Subcutaneous abdominal adipose tissue (tissue), 5 donors: ENCODE measurements at regions not wholly inside any gene's neighbourhood (a gene's known extent, or its start where the extent isn't known, plus 50 kb on each side); places are given as distances from the start of the nearest gene placed in this dataset.

Experiments
- H3K27ac ChIP-seq: one replicate; pipeline ENCODE4 v1.7.0; 2013; ENCODE audit warnings: low read depth, mild to moderate bottlenecking, inconsistent platforms, low read length, moderate library complexity
- H3K27me3 ChIP-seq, 5 donors: one replicate each; pipeline ENCODE4 v1.7.0; 2013; ENCODE audit warnings: low read length in 5 of 5, inconsistent platforms in 1 of 5; ENCODE audit not compliant: control insufficient read depth in 5 of 5, insufficient read depth in 4 of 5
- H3K36me3 ChIP-seq, 5 donors: one replicate each; pipeline ENCODE4 v1.7.0; 2013; ENCODE audit warnings: low read length in 5 of 5; ENCODE audit not compliant: control insufficient read depth in 5 of 5, insufficient read depth in 5 of 5
- H3K4me1 ChIP-seq, 5 donors: one replicate each; pipeline ENCODE4 v1.7.0; 2013; ENCODE audit warnings: low read length in 5 of 5, mild to moderate bottlenecking in 3 of 5, moderate library complexity in 1 of 5; ENCODE audit not compliant: control insufficient read depth in 5 of 5, insufficient read depth in 5 of 5
- H3K4me3 ChIP-seq, 5 donors: one replicate each; pipeline ENCODE4 v1.7.0; 2013; ENCODE audit warnings: low read length in 5 of 5, low read depth in 1 of 5
- H3K9ac ChIP-seq, 5 donors: one replicate each; pipeline ENCODE4 v1.7.0; 2013; ENCODE audit warnings: low read length in 5 of 5, mild to moderate bottlenecking in 4 of 5, moderate library complexity in 3 of 5
- H3K9me3 ChIP-seq, 5 donors: one replicate each; pipeline ENCODE4 v1.7.0; 2013; ENCODE audit warnings: low read length in 5 of 5; ENCODE audit not compliant: control insufficient read depth in 5 of 5
- donor health status: healthy.
- donor health status: healthy.
- donor health status: healthy.
- donor health status: healthy.
- donor health status: healthy.

DNA sequence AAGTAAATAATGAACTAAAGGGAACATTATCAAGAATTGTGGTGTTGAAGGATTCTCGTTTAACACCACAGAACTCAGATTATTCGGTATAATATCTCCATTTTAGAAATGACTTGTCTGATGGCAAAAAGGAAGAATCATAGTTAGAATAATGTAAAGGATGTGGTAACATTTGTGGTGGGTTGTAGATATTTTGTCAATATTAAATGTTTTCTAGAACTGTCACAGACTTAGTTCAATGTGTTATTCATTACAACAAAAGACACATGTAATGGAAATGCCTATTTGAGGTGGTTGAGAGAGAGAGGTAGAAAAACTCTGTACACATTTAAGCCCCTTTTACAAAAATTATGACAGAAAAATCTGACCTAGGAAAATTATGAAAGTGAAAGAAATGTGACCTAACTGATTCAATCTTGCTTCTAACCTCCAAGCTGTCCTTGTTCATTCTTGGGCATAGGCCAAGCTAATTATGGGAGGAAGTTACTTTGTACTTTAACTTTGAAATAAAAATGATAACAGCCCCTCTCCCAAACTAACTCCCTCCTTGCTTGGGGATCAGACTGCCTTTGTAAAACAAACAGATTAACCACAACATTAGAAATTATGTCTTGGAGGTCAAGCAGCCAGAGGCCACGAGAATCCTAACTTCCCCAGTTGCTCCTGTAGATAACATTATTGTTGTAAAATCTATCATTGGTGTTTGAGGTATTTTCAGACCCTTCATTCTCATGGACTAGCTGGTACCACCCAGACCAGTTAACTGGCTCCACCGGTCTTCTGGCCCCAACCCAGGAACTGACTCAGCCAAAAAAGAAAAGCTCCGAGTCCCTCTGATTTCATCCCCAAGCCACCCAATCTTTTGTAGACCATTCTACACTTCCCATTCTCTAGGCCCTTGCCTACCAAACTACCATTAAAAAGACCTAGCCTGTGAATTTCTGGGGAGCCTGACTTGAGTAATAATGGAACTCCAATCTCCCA, 1287.8 kb upstream of the CDH8 start:
- Histone ChIP-seq H3K27me3 (no peaks in the 10 kb centered on the region), H3K4me3 (no peak overlapping the region), H3K9me3 (no peaks in the 10 kb centered on the region), H3K36me3 (no peaks in the 10 kb centered on the region), H3K27ac (no peak overlapping the region), H3K9ac (no peak overlapping the region), H3K4me1 (no peaks in the 10 kb centered on the region)

DNA sequence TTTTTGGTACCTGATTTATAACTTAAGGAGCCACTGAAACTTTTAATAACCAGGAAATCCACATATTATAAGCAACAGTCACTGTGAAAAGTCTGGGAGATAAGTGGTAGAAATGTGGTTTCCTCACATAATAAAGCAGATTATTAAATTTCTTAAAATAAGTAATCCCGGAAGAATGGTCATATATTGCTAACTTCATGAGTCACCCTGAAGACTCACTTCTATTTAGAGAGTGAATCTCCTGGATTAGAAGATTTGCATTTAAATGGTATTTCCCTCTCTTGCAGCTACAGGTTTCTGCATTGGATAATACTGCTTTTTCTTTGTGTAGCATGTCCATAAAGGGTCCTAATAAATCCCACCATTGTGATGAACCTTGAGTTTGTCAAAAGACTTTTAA, 1286.8 kb upstream of the CDH8 start:
- Histone ChIP-seq H3K4me3 (no peak overlapping the region), H3K27ac (no peak overlapping the region), H3K36me3 (no peaks in the 10 kb centered on the region), H3K9me3 (no peaks in the 10 kb centered on the region), H3K4me1 (no peaks in the 10 kb centered on the region), H3K9ac (no peak overlapping the region), H3K27me3 (no peaks in the 10 kb centered on the region)

DNA sequence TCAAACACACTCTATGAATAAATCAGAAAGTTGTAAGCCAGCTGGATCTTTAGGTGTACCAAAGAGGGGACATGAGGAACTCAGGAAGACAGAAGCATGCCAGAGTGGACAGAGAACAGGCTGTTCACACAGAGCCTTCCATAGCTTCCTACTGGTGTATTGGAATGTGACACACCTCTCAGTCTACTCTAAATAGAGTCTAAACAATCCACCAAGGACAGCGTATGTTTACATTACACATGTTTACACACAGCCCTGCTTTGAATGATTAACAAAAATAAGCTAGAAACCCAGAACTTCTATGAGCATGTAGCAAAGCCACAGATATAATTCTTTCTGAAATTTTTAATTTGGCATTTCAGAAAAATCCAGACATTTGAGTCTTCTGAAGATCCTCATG, 1279.0 kb upstream of the CDH8 start:
- Histone ChIP-seq H3K27me3 (no peaks in the 10 kb centered on the region), H3K4me1 (no peaks in the 10 kb centered on the region), H3K27ac (no peak overlapping the region), H3K9ac (no peak overlapping the region), H3K4me3 (no peak overlapping the region), H3K9me3 (no peaks in the 10 kb centered on the region), H3K36me3 (no peaks in the 10 kb centered on the region)

DNA sequence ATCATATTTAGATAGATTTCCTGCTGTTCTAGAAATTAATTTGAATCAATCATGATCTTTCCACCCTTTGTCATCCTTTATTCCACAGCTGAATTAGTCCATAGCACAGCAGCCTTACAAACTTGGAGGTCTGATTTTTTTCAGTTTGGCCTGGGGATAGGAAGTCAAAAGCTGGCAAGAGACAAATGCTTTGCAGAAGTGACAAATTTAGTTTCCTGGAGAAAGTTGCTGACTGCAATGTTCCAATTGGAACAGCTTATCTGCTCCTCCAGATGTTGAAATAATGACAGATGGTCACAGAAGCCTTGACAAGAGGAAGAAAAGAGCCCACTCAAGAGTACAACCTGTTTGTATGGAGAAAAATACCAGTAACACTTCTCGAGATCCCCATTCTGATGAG, 1276.1 kb upstream of the CDH8 start:
- H3K27ac ChIP-seq: no peak overlapping the region
- no peaks in the 10 kb centered on the region for H3K4me1 ChIP-seq
- no peaks in the 10 kb centered on the region for H3K9me3 ChIP-seq
- no peaks in the 10 kb centered on the region for H3K36me3 ChIP-seq
- H3K4me3 ChIP-seq: no peak overlapping the region
- no peaks in the 10 kb centered on the region for H3K27me3 ChIP-seq
- no peak overlapping the region for H3K9ac ChIP-seq

DNA sequence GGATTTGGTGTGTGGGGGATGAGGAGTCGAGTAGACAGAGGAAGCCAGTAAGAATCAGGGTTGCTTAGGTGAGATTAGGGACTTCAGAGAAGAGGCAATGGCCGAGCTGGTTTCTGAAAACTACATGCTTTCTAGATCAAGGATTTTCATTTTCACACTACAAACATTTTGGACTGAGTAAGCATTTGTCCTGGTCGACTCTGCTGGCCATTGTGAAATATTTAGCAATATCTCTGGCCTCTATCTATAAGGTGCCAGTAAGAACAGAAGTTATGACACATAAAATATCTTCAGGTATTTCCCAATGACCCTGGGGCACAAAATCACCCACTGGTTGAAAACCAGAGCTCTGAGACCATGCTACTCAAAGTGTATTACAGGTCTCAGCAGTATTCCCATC, 1275.1 kb upstream of the CDH8 start:
- no peaks in the 10 kb centered on the region for H3K27me3 ChIP-seq
- no peak overlapping the region for H3K4me3 ChIP-seq
- H3K27ac ChIP-seq: no peak overlapping the region
- no peaks in the 10 kb centered on the region for H3K9me3 ChIP-seq
- H3K36me3 ChIP-seq: no peaks in the 10 kb centered on the region
- no peaks in the 10 kb centered on the region for H3K4me1 ChIP-seq
- H3K9ac ChIP-seq: no peak overlapping the region

DNA sequence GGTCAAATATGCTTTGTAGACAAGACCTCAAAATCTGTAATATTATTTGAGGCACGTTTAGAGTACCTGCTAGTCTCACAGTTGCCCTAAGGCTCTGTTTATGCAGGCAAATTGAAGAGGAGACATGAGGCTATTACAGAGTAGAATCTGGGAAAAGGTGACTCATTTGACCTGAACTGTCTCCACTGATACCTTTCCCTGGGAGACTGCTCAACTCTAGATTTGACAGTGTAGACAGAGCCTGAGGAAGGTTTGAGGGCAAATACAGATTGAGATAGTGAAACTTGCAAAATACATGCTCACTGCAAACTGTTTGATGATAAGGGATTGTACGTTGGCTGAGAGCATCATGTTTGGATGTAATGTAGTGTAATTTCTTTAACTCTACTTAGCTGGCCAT, 1266.6 kb upstream of the CDH8 start:
- Histone ChIP-seq H3K27me3 (no peaks in the 10 kb centered on the region), H3K4me3 (no peak overlapping the region), H3K27ac (no peak overlapping the region), H3K4me1 (no peaks in the 10 kb centered on the region), H3K36me3 (no peaks in the 10 kb centered on the region), H3K9ac (no peak overlapping the region), H3K9me3 (no peaks in the 10 kb centered on the region)

DNA sequence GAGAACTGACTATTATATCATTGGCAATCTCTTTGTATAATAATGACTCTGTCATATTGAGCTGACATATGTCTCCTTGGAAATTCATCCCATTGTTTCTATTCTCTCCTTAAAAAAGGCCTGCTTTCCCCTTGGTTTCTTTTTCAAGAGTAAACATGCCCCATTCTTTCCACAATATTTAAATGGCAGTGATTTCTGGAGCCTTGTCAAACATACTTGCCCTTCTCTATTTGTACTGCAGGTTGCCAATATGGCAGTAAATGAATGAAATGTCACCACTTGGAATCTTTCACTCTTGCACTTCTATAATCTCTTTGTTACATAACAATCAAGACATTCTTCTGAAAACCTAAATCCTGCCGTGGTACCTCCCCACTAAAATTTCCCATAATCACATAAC, 1265.1 kb upstream of the CDH8 start:
- H3K4me1 ChIP-seq: no peaks in the 10 kb centered on the region
- no peak overlapping the region for H3K27ac ChIP-seq
- H3K36me3 ChIP-seq: no peaks in the 10 kb centered on the region
- H3K27me3 ChIP-seq: no peaks in the 10 kb centered on the region
- no peaks in the 10 kb centered on the region for H3K9me3 ChIP-seq
- H3K4me3 ChIP-seq: no peak overlapping the region
- no peak overlapping the region for H3K9ac ChIP-seq

DNA sequence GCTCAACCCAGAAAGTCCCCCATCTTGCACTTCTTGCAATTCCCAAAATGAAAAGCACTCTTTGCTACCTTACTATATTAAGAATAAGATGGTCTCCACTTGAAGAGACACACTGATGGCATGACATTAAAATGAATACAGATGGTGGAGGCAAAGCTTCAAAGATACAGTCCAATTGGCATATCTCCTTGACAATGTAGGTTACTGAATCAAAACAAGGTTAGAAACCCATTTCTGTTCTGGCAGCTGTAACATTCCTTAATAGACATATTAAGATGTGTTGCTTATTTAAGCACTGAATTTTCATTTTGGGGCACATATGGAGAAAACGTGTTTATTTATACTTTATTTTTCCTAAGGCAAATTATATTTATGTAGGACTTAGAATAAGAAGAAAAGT, 1262.8 kb upstream of the CDH8 start:
- Histone ChIP-seq H3K4me1 (no peaks in the 10 kb centered on the region), H3K9ac (no peak overlapping the region), H3K27ac (no peak overlapping the region), H3K9me3 (no peaks in the 10 kb centered on the region), H3K27me3 (no peaks in the 10 kb centered on the region), H3K4me3 (no peak overlapping the region), H3K36me3 (no peaks in the 10 kb centered on the region)

DNA sequence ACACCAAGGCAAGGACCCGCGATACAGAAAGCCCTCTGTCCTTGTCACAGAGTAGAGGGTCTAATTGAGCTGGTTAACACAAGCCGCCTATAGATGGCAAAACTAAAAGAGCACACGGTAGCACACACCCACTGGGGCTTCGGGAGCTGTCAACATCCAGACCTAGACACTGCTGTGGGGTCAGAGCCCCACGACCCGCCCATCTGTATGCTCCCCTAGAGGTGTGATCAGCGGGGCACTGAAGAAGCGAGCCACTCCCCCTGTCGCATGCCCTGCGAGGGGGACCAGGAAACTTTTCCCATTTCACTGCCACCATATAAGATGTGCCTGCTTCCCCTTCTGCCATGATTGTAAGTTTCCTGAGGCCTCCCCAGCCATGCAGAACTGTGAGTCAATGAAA, 1255.8 kb upstream of the CDH8 start:
- Histone ChIP-seq H3K36me3 (no peaks in the 10 kb centered on the region), H3K9me3 (no peaks in the 10 kb centered on the region), H3K4me1 (no peaks in the 10 kb centered on the region), H3K27me3 (no peaks in the 10 kb centered on the region), H3K4me3 (no peak overlapping the region), H3K9ac (no peak overlapping the region), H3K27ac (no peak overlapping the region)

DNA sequence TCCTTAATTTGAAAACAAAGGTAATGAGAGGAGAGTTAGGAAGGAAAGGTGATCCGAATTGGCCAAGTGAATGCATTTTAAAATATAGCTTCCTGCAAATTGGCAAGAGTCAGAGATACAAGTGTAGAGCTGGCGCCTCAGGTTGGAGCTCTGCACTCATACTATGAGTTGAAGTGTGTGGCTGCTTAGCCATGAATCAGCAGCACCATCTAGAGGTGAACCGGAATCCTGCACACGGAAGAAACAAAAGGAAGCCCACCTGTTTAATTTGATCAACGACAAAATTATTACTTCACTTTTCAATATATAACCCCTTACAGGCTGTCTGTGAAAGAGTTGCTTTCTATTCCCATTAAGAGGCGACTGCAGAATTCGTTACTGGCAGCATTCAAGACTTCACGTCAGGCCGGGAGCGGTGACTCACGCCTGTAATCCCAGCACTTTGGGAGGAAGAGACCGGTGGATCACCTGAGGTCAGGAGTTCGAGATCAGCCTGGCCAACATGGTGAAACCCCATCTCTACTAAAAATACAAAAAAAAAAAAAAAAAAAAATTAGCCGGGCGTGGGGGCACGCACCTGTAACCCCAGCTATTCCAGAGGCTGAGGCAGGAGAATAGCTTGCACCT, 1253.7 kb upstream of the CDH8 start:
- Histone ChIP-seq H3K36me3 (no peaks in the 10 kb centered on the region), H3K9ac (no peak overlapping the region), H3K27me3 (no peaks in the 10 kb centered on the region), H3K9me3 (no peaks in the 10 kb centered on the region), H3K4me1 (no peaks in the 10 kb centered on the region), H3K4me3 (no peak overlapping the region), H3K27ac (no peak overlapping the region)
